HL-60 (cell line): ENCODE measurements at regions not wholly inside any gene's neighbourhood (a gene's known extent, or its start where the extent isn't known, plus 50 kb on each side); places are given as distances from the start of the nearest gene placed in this dataset.

Experiments
- DNase-seq, 2 experiments: peaks; one replicate each; pipeline ENCODE4 v3.0.0-alpha.2; 2010 to 2020; ENCODE audit warnings: low read depth in 1 of 2, low spot score in 1 of 2
- H3K27ac ChIP-seq: fragments of 250-450 bp; sonication (Bioruptor Pico); replicated peaks from 2 replicates; pipeline ENCODE4 v1.5.1; 2020; ENCODE audit warnings: mild to moderate bottlenecking, moderate library complexity
- H3K27me3 ChIP-seq: fragments of 250-450 bp; sonication (Bioruptor Pico); 2 replicates; pipeline ENCODE4 v1.5.1; 2021; ENCODE audit warnings: mild to moderate bottlenecking, moderate library complexity; ENCODE audit not compliant: insufficient read depth, poor library complexity, severe bottlenecking
- H3K4me3 ChIP-seq: replicated peaks from 2 replicates; pipeline ENCODE4 v1.5.1; 2011; ENCODE audit warnings: mild to moderate bottlenecking, control low read depth, low read length; ENCODE audit not compliant: insufficient read depth
- GABPA ChIP-seq: IDR thresholded peaks from 2 replicates; pipeline ENCODE4 v1.6.1; 2012; ENCODE audit warnings: low read depth
- POLR2AphosphoS5 ChIP-seq: IDR thresholded peaks from 2 replicates; pipeline ENCODE4 v1.6.1; 2012; ENCODE audit warnings: low read depth
- SPI1 ChIP-seq: IDR thresholded peaks from 2 replicates; pipeline ENCODE4 v1.6.1; 2012; ENCODE audit warnings: low read depth, mild to moderate bottlenecking, borderline replicate concordance
- TF ChIP-seq, protein P1 (sequence below): IDR thresholded peaks from one replicate; pipeline ENCODE4 v1.5.1; 2011; ENCODE audit warnings: low read length, control low read depth, inconsistent platforms; ENCODE audit not compliant: insufficient read depth
- TF ChIP-seq, protein P2 (sequence below): IDR thresholded peaks from 2 replicates; pipeline ENCODE4 v1.6.1; 2012; ENCODE audit warnings: low read depth; ENCODE audit not compliant: insufficient replicate concordance

DNA sequence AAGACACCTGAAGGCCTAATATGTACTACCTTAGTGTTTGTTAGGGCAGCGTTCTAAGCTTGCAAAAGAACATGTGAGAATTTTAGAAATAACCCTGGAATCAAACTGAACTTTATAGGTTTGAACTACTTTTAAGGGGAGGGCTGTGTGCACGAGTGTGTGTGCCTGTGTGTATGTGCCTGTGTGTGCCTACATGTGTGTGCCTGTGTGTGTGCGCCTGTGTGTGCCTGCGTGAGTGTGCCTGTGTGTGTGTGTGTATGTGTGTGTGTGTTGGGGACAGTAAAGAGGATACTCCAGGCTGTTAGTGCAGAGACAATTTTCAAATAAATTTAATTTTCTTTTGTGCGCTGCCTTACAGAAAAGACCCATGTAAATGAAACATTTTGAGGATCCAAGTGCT lies 68.1 kb upstream of the WDR11 start:
- Histone ChIP-seq H3K27ac (no peak overlapping the region), H3K27me3 (no peaks in the 10 kb centered on the region)
- no peak for DNase-seq

DNA sequence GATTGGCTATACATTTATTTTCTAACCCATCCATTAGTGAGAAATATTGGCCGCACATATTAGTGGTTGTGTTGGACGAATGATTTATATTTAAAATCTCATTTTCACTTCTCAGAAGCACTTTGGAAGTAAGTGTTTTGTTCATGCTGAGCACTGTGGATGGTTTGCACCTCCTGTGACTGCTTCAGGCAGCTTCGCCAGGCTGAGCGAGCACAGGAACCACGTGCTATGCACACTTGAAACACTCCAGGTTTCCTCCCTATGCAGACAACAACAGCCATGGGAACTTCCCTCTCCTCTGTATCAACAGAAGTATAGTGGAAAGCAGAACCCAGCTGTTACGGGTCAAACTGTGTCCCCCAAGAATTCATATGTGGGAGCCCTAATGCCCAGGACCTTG lies 67.3 kb upstream of the WDR11 start:
- no peak for DNase-seq
- TF ChIP-seq SPI1 (no peak), GABPA (no peak), POLR2AphosphoS5 (no peak)
- TF ChIP-seq, protein P1, sequence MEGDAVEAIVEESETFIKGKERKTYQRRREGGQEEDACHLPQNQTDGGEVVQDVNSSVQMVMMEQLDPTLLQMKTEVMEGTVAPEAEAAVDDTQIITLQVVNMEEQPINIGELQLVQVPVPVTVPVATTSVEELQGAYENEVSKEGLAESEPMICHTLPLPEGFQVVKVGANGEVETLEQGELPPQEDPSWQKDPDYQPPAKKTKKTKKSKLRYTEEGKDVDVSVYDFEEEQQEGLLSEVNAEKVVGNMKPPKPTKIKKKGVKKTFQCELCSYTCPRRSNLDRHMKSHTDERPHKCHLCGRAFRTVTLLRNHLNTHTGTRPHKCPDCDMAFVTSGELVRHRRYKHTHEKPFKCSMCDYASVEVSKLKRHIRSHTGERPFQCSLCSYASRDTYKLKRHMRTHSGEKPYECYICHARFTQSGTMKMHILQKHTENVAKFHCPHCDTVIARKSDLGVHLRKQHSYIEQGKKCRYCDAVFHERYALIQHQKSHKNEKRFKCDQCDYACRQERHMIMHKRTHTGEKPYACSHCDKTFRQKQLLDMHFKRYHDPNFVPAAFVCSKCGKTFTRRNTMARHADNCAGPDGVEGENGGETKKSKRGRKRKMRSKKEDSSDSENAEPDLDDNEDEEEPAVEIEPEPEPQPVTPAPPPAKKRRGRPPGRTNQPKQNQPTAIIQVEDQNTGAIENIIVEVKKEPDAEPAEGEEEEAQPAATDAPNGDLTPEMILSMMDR, result no peak
- TF ChIP-seq, protein P2, sequence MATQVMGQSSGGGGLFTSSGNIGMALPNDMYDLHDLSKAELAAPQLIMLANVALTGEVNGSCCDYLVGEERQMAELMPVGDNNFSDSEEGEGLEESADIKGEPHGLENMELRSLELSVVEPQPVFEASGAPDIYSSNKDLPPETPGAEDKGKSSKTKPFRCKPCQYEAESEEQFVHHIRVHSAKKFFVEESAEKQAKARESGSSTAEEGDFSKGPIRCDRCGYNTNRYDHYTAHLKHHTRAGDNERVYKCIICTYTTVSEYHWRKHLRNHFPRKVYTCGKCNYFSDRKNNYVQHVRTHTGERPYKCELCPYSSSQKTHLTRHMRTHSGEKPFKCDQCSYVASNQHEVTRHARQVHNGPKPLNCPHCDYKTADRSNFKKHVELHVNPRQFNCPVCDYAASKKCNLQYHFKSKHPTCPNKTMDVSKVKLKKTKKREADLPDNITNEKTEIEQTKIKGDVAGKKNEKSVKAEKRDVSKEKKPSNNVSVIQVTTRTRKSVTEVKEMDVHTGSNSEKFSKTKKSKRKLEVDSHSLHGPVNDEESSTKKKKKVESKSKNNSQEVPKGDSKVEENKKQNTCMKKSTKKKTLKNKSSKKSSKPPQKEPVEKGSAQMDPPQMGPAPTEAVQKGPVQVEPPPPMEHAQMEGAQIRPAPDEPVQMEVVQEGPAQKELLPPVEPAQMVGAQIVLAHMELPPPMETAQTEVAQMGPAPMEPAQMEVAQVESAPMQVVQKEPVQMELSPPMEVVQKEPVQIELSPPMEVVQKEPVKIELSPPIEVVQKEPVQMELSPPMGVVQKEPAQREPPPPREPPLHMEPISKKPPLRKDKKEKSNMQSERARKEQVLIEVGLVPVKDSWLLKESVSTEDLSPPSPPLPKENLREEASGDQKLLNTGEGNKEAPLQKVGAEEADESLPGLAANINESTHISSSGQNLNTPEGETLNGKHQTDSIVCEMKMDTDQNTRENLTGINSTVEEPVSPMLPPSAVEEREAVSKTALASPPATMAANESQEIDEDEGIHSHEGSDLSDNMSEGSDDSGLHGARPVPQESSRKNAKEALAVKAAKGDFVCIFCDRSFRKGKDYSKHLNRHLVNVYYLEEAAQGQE, result no peak

More for the DNA sequence above, 68.1 kb upstream of the WDR11 start:
- TF ChIP-seq, protein P2, result no peak
- TF ChIP-seq SPI1 (no peak), GABPA (no peak), POLR2AphosphoS5 (no peak)
- TF ChIP-seq, protein P1, result no peak
- H3K4me3 ChIP-seq, result no peak overlapping the region

DNA sequence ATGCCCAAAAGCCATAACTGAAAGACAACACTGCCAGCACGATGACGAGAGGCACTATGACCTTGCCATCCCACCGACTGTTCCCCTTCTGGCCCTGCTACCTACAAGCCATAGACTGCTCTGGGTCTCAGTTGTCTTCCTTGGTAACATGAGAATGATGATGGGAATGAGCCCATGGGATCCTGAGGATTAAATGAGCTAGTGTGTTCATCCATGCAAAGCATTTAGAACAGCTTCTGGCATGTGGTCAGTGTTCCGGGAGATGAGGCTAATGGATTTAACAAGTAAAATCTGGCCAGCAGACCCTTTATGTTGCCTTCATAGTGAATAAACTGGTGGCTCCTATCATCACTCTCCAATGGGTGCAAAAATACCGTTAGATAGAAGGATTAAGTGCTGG lies 62.4 kb upstream of the WDR11 start:
- H3K27ac ChIP-seq, result no peak overlapping the region
- TF ChIP-seq, protein P2, result no peak
- TF ChIP-seq, protein P1, result no peak
- TF ChIP-seq GABPA (no peak), SPI1 (no peak), POLR2AphosphoS5 (no peak)
- H3K4me3 ChIP-seq, result no peak overlapping the region
- no peak for DNase-seq
- H3K27me3 ChIP-seq, result no peaks in the 10 kb centered on the region

More for the DNA sequence above, 67.3 kb upstream of the WDR11 start:
- Histone ChIP-seq H3K4me3 (no peak overlapping the region), H3K27ac (no peak overlapping the region), H3K27me3 (no peaks in the 10 kb centered on the region)
